ENCODE measurements at regions not wholly inside any gene's neighbourhood (a gene's known extent, or its start where the extent isn't known, plus 50 kb on each side); places are given as distances from the start of the nearest gene placed in this dataset.

- no peaks in the 10 kb centered on the region for H3K27me3 ChIP-seq
- H3K4me3 ChIP-seq: no peak overlapping the region
- H3K36me3 ChIP-seq: no peaks in the 10 kb centered on the region
- no peak for DNase-seq (ENCODE audit: low spot score in 2 of 2)
- peaks cover 0 to 4% (median 0%) of the 10 kb centered on the region in 4 donors for H3K9me3 ChIP-seq
- H3K27ac ChIP-seq: no peak overlapping the region
- TF ChIP-seq EP300 (IDR thresholded peaks at IDR 0.05): no peak
- no peak for TF ChIP-seq CTCF (IDR thresholded peaks at IDR 0.05)
- no peak for TF ChIP-seq POLR2A (IDR thresholded peaks at IDR 0.05)
- WGBS, 2 donors: 86 to 88% methylated on average over 4 to 11 of the region's 11 CpGs
- H3K4me1 ChIP-seq: no peaks in the 10 kb centered on the region
These were observed 185.8 kb upstream of the HS6ST1 start for GRCh38 chr2:128504246-128505149.

DNA sequence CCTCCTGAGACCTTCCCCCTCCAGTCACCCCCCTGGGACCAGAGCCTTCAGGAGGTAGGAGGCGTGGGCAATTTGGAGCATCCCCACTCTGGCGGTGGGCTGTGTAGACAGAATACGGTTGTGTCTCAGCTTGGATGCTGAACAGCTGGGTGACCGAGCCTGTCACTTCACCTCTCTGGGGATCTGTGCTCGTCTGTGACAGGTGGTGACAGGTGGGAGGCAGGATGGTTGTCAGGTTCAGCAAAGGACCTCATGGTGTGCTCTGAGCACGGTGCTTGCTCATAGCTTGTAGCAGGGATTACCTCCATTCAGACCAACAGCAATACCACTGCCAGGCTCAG, 186.5 kb upstream of the HS6ST1 start:
- DNase-seq (ENCODE audit: low spot score in 2 of 2): no peak
- Histone ChIP-seq H3K4me1 (no peaks in the 10 kb centered on the region), H3K27ac (no peak overlapping the region), H3K9me3 (peaks cover 0 to 4% (median 0%) of the 10 kb centered on the region in 4 donors), H3K4me3 (no peak overlapping the region), H3K36me3 (no peaks in the 10 kb centered on the region), H3K27me3 (no peaks in the 10 kb centered on the region)
- WGBS, 2 donors: 83 to 89% methylated on average over 6 of the region's 6 CpGs
- TF ChIP-seq EP300 (IDR thresholded peaks at IDR 0.05) (no peak), CTCF (IDR thresholded peaks at IDR 0.05) (no peak), POLR2A (IDR thresholded peaks at IDR 0.05) (no peak)

DNA sequence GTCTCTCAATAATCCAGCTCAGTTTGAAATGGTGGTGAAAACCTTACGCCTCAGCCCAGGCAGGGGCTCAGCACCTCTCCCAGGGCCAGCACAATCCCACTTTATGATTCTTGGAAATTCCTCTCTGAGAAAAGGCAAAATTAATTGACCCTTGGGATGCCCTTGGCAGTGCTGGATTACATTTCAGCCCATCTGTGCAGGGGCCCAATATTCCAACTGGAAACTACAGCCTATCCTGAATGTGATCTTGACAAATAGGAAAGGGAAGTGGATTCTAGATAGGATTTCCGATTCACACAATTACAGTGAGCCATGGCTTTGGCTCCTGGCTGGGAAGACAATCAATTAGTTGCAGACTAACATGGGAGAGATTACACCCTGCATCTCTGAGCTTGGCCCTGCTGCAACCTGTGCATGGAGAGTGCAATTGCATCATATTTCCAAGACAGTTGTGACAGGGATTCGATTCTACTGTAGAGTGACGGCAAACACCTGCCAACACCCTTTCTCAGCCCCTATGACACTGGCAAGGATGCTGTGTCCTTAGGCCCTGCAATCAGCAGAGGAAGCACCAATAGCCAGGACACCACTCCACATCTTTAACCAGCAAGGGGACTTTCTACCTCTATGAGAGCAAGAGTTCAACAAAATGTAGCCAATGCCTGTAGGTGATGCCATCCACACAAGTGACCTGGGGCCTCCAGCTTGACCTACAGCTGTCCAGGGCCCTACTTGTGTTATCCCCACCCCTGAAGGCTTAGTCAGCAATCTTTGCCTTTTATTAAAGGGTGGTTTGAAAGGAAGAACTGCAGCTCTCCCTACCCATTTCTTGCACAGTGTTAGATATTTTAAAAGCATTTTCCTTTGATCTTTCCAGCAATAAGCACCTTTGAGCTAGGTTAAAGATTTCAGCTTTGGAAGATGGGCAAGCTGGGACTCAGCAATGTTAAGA, 187.2 kb upstream of the HS6ST1 start:
- no peaks in the 10 kb centered on the region for H3K27me3 ChIP-seq
- H3K4me1 ChIP-seq: no peaks in the 10 kb centered on the region
- no peak overlapping the region for H3K27ac ChIP-seq
- peaks cover 0 to 4% (median 0%) of the 10 kb centered on the region in 4 donors for H3K9me3 ChIP-seq
- DNase-seq (ENCODE audit: low spot score in 2 of 2): no peak
- no peak overlapping the region for H3K4me3 ChIP-seq
- TF ChIP-seq EP300 (IDR thresholded peaks at IDR 0.05): no peak
- no peak for TF ChIP-seq POLR2A (IDR thresholded peaks at IDR 0.05)
- TF ChIP-seq CTCF (IDR thresholded peaks at IDR 0.05): no peak
- 75 to 77% methylated on average over 4 of the region's 4 CpGs for WGBS, 2 donors
- H3K36me3 ChIP-seq: no peaks in the 10 kb centered on the region

DNA sequence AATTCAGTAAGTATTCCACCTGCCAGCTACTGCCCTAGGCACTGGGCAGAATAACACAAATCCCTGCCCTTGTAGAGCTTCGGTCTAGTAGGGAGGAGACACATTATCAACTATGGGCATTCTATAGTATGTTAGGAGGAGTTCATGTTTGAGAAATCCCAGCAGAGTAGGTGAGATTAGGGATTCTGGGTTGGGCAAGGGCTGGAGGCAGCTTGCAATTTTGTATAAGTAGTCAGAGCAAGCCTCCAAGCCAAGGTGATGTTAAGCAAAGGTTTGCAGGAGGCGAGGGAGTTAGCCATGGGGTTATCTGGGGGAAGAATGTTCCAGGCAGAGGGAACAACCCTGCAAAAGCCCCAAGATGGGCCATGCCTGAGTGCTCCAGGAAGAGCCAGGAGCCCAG, 187.9 kb upstream of the HS6ST1 start:
- 90 to 91% methylated on average over 2 of the region's 2 CpGs for WGBS, 2 donors
- Histone ChIP-seq H3K36me3 (no peaks in the 10 kb centered on the region), H3K27ac (no peak overlapping the region), H3K9me3 (peaks cover 0 to 4% (median 0%) of the 10 kb centered on the region in 4 donors), H3K27me3 (no peaks in the 10 kb centered on the region), H3K4me3 (no peak overlapping the region), H3K4me1 (no peaks in the 10 kb centered on the region)
- DNase-seq (ENCODE audit: low spot score in 2 of 2): no peak
- TF ChIP-seq POLR2A (IDR thresholded peaks at IDR 0.05) (no peak), EP300 (IDR thresholded peaks at IDR 0.05) (no peak), CTCF (IDR thresholded peaks at IDR 0.05) (no peak)
